Stimulated activated CD4-positive, alpha-beta T cell treated with anti-CD3 and anti-CD28 coated beads, Interleukin-15, amount 100 ng/mL, for 1 hour (primary cell): ENCODE measurements at regions not wholly inside any gene's neighbourhood (a gene's known extent, or its start where the extent isn't known, plus 50 kb on each side); places are given as distances from the start of the nearest gene placed in this dataset.
A peak's percentile ranks its signal among the peaks of the same experiment; 100 is the strongest.

Experiments used
- DNase-seq, 2 donors: peaks; one replicate each; pipeline ENCODE4 v3.0.0-alpha.2; 2020; ENCODE audit warnings: low read depth in 1 of 2, low spot score in 1 of 2

DNA sequence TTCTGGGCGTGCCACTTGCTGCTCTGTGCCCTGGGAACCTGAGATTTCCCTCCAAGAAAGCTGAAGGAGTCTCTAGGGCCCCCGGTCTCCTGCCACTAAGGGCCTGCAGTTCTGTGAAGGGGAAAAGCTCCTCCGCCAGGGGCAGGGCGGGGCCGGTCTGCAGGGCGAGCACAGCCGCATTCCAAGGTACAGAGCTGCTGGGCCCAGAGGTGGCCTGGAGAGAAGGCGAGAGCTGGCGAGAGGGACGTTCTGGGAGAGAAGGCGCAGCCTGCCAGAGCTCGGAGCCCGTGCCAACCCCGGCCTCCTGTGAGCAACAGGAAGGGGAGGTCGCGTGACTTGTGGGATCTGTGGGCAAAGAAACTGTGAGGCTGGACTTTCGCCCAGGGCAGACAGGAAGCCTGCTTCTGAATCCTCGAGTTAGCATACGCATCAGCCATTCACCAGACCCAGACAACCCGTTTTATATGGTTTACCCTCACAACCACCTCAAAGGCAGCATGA is 500.4 kb downstream of the SHQ1 start:
- peak in 1 of 2 donors; percentile 27 for DNase-seq

DNA sequence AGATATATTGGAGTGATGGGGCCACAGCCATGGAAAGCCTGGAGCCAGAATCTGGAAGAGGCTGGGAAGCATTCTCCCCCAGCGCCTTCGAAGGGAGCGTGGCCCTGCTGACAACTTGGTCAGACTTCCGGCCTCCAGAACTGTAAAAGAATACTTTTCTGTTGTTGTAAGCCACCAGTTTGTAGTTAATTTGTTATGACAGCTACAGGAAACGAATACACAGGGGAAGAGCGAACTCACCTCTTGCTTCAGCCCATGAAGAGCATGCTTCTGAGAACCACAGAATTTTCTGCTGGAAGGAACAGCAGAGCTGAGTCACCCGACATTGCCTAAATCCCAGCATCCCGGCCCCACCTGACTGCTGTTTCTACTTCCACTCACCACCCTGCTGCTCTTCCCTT is 501.7 kb downstream of the SHQ1 start:
- no peak for DNase-seq

DNA sequence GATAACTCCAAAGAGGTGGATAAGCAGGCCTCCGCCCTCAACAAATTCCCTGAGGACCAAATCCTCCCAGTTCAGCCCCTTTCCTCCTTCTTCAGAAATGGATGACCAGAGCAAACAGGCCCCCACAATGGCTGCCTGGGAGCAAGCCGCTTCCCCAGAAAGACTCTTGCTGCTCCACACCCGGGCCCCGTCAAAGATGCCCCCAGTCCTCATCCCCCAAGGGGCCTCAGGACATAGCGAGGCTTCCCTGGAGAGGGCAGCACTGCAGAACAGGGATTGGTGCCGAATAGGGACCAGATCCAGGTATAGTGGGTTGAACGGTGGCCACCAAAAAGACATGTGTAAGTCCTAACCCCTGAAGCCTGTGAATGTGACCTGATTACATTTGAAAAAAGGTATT is 502.3 kb downstream of the SHQ1 start:
- DNase-seq: no peak

DNA sequence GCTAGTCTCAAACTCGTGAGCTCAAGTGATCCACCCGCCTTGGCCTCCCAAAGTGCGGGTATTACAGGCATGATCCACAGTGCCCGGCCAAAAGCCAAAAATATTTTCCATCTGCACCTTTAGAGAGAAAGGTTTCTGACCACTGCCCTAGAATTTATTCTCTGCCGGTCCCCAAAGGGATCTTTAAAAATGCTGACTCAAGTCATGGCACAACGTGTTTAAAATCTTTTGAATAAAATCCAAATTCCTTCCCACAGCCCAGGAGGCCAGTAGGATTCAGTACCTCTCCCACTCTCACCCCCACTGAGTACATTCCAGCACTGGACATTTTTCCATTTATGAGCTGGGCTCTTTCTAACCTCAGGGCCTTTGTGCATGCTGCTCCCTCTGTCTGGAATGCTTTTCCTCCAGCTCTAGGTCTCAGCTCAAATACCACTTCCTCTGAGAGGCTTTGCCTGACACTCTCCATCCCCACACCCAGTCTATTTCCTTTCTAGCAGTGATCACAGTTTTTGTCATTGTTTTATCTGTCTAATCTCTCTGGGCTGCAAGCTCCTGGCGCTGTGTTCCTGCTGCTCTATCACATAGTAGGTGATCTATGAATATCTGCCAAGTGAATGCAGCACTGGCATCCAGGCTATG is 502.9 kb downstream of the SHQ1 start:
- DNase-seq: no peak

DNA sequence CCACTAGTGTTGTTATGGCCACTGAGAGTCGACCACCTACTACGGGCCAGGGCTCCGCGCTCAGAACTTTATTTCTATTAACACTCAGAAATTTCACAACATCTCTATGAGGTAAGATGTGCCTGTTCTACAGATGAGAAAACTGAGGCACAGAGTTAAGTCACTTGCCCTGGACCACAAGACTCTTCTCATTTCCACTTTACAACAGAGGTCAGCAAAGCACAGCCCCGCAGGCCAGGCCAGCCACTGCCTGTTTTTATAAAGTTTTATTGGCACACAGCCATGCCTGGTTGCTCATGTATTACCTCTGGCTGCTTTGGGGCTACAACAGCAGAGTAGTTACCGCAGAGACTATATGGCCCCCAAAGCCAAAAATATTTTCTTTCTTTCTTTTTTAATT is 503.6 kb downstream of the SHQ1 start:
- DNase-seq: no peak

DNA sequence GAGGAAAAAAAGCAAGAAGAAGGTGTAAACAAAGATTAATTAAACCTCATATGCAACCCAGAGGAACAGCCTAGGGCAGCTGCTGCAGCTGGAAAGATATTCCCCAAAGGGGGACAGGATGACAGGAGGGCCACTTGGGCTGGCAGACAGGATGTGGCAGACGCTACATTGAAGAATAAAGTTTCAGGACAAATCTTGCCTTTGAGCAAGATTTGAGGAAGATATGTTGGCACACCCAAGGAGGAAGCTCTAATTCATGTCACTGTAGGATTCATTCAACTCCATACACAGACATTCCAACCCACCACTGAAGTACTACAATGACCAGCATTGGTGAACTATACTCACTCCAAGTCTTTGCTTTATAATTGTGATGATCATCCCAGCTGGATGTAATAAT is 504.0 kb downstream of the SHQ1 start:
- no peak for DNase-seq

DNA sequence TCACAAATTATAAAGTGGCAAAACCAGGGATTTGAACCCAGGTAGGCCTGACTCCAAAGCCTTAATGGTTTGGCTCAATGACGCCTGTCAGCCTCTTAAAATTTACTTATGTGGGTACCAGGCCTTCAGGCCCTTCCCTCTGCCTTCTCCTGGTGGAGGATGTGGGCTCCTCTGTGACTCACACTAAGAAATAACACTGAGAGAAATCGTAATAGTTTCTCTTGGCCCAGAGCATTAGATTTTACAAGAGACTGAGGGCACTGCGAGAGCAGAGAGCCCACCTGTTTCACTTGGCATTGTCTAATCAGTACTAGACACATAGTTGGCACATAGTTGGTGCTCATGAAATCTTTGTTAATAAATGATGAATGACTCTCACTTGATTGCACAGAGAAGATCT is 505.2 kb downstream of the SHQ1 start:
- DNase-seq: no peak

DNA sequence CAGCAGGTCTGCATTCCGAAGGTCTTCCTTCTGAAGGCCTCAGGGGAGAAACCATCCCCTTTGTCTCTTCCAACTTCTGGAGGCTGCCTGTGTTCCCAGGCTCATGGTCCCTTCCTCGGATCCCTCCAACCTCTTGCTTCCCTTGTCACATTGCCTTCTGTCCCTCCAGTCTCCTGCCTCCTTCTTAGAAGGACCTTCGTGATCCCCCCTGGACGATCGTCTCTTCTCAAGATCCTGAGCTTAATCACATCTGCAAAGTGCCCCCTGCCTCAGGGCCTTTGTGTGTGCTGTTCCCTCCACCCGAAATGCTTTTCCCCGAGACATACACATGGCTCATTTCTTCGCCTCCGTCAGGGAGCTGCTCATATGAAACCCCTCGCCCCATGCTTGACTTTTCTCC is 505.8 kb downstream of the SHQ1 start:
- DNase-seq: no peak

DNA sequence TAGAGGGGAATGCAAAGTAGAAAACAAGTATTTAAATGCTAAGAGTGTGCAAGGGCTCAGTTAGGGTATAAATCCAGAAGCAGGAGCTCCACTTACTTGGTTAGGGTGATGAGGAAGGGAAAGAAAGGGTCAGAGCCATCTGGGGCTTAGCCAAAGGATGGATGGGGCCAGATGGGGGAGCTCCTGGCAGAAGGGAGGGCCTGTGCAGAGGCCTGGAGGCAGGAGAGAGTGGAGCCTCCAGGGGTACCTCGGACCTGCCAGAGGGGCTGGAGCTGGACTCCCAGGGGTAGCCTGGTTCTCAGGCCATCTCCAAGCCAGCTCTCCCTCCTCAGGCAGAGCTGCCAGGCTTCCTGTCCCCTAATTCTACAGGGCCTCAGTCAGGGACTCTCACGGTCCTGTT is 506.3 kb downstream of the SHQ1 start:
- no peak for DNase-seq

DNA sequence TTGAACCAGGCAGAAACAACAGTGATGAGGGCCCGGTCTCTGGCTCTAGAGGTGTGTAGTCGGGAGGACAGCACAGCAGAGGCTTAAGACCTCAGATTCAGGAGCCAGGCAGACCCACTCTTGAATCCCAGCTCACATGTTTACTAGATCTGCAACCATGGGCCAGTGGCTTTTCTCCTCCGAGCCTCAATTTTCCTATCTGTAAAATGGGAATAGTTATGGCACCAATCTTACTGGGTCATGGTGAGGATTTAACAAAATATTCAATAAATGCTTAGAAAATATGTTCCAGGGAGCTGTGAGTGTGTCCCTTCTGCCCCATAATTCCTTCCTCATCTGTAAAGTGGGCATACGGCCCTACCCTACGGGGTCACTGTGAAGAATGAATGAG is 506.9 kb downstream of the SHQ1 start:
- no peak for DNase-seq

DNA sequence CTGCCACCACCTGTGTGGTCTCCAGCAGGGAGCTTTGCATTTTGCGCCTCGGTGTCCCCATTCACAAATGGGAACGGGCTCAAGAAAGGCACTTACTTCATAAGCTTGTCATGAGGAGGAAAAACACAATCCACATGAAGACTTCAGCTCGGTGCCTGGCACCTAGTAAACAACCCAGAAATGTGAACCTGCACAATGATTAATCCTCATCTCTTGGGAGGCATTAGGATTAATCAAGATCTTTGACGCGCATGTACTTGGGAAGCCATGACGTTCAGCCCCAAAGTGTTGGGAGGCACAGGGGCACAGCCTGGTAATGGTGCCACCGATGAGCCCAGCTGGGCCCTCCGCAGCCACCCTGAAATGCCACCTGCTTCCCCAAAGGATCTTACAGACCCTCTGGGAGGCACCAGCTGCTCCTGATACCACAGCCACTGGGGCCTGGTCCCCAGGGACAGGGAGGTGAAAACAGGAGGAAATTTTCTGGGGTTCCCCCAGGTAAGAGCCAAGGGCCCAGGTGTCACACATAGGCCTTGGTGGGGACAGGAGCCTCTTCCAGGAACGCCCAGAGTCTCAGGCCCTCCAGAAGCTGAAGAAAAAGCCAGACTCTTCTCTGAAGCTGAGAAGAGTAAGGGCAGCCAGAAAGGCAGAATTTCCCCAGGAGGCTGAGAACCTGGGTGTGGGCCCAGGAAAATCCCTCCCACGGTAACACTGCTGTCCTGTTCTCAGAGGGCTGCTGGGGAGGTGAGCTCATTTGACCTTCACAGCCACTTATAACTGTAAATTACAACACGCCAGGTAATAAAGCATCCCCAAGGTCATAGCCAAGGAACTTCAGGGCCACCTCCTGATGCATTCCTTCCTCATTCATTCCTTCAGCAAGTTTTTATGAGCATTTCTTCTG is 507.5 kb downstream of the SHQ1 start:
- DNase-seq: no peak

DNA sequence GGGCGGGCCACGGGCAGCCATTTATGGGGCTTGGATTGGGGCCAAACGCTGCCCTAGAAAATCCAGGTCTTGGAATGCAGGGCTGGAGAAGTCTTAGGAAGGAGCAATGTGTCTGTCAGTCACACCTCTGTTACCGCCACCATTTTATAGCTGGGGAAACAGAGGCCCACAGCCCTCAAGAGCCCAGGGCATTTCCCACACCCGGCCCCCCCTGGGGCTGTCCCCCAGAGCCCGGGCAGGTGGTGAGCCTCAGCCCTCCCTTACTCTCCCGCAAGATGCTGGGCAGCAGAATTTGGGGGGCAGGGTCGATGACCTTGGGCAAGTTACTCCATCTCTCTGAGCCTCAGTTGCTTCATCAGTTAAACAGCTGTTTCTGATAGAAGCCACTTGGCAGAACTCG is 508.2 kb downstream of the SHQ1 start:
- DNase-seq: no peak

DNA sequence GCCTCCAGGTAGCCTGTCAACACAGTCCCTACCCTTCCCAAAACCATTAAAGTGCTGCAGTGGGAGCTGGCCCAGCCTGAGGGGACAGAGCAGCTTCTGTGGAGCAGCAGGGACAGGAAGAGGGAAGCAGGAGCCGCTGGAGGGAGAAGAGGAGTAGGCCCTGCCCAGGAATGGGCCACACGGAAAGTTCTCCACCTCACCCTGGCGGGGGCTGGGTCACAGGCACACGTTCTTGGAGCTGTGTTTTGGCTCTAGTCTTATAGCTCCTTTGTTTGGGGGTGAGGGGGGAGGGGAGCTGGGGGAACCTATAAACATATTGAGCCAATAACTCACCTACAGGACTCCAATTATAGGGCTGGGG is 508.6 kb downstream of the SHQ1 start:
- DNase-seq: no peak

DNA sequence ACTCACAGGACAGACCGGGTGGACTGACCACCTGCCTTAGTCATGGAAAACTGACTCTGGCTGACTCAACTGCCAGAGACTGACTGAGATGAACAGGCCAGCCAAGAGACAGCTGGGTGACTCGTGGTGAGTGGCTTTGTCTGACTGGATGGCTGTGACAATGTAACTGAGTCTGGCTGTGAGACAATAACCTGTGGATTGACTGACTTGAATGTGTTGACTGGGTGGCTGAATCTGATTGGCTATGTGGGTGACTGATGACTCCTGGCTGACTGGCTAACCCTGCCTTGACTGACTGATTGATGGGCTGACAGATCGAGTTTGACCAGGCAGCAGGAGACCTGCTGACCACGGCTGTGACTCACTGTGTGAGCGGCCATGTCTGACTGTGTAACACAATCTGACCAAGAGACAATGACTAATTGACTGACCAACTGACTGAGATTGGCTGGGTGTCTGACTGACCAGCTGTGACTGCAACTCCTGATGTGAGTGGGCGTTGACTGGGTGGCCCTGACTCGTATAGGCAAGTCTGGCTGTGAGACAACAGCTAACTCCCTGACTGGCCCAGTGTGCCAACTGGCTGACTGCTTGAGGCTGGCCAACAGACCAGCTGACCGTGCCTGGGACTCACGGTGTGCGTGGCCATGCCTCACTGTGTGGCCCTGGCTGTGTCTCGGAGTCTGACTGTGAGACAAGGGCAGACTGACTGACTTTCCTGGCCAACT is 509.1 kb downstream of the SHQ1 start:
- peak in 1 of 2 donors; percentile 47 for DNase-seq

DNA sequence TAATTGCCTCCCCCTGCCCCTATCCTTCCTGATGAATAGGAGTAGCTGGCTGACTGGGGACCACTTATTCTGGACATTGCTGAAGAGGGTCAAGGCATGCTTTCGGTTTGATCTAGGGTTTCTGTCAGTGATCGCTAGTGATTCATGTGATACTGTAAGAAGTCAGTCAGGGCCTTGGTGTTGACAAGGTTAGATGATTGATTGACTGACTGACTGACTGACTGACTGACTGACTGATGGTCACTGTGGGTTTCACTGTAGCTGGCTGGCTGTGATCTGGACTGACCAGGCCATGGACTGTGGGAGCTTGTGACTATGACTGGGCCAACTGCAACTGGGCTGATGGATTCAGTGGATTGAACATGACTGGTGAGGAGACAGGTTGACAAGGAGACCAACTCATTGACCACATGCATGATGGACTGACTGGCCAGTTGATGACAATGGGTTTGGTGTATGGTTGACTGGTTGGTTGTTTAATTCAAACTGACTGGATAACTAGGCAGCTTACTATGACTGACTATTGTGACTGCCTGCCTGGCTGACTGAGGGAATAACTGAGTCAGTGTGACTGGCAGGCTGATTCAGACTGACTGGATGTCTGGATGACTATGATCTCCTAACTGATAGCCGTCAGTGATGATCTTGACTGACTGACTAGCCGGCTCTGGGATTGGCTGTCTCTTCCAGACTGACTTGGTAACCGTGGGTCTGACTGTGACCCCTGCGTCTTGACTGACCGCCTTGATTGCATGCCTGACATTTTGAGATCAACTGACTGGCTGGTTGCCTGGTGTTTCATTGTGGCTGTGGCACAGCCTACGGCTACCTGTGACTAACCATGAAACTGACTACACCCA is 509.9 kb downstream of the SHQ1 start:
- peak in 1 of 2 donors; percentile 31 for DNase-seq

DNA sequence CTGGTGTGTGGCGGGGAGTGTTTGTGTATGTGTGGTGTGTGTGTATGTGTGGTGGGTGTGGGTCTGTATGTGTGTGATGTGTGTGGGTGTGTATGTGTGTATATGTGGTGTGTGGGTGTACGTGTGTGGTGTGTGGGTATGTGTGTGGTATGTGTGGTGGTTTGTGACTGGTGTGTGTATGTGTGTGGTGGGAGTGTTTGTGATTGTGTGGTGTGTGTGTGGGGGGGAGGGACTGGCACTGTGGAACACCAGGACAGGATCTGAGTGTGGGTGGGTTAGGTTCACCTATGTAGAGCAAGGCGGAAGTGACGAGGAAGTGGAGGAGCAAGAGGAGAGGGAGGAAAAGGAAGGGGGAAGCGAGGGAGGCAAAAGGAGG is 510.8 kb downstream of the SHQ1 start:
- DNase-seq: no peak

DNA sequence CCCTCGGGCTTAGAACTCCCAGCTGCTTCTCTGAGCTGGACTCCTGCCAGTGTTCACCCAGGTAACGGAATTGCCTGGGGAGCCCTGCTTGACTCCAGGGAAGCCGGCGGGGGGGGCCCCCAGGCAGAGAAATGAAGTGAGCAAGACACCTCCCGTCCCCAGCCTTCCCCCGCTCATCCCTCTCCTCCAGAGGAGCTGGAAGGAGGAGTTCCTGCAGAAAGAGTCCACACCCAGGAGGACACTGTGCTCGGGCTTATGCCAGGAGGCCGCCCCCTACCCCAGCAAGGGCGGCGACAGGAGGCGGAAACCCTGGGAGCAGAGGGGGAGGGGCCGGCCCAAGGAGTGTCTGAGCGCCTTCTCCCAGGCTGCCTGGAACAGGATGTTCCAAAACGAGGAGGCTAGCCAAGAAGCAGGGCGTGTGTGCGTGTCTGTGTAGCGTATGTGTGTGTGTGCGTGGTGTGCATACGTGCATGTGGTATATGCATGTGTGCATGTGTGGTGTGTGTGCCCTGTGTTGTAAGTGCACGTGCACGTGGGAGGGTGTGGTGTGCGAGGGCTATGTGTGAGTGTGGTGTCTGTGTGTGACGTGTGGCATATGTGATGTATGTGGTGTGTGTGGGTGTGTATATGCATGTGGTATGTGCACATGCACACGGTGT is 511.3 kb downstream of the SHQ1 start:
- no peak for DNase-seq

DNA sequence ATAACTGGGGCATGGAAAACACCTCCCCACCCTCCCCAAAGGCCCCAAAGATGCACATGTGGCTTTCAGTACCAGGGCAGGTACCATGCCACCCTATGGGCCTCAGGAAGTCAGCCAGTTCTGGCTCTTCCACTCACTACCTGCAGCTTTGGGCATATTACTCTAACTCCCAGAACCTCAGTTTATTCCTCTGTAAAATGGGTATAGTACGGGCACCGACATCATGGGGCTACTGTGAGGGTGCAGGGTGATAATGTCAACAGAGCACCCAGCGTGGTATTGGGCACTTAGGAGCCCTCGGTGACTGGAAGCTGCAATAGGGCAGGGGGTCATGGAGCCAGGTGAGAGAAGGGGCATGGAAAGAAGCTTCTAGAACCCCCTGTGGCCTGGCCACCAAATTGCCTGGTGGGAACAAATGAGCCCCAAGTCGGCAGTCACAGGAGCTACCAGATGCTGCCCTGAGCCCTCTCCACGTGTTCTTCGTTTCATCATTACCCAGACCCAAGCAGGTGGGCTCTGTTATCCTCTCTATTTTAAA is 512.1 kb downstream of the SHQ1 start:
- DNase-seq: no peak

DNA sequence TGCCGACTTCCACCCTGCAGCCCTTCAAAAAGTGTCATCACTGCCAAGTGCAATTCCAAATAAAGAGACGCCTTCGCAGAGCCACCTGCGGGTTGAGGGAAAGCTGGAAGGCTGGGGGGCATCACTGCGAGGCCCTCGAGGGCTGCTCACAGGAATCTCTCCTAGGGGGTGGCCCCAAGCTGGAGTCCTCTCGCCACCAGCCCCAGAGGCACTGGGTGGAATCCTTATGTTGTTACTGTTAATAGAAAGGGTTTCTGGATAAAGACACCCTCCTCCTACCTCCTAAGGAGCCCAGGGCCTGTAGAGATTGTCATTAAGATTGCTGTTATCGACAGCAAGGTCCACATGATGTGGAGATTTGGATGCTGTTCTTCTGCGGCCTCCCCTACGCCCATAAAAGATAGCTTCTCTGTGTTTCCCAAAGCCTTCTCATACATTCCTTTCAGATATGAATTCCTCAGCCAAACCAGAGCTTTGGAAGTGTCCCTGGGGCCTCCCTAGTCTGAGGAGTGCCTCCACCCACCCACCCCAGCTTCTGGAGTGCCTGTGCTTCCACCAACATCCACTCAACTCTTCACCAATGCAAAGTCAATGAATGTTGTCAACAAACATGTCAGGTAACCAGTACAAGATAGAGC is 512.7 kb downstream of the SHQ1 start:
- DNase-seq: no peak
